GM21576 (cell line): ENCODE measurements at regions not wholly inside any gene's neighbourhood (a gene's known extent, or its start where the extent isn't known, plus 50 kb on each side); places are given as distances from the start of the nearest gene placed in this dataset.

Experiments
- ATAC-seq: cut with Tn5 transposase; IDR thresholded peaks from one replicate; pipeline ENCODE4 v1.9.1; 2021; ENCODE audit warnings: mild to moderate bottlenecking, moderate library complexity; ENCODE audit not compliant: unreplicated experiment

- ATAC-seq, result no peak
Observed at GRCh38 chr13:31925079-31925478, 106.5 kb upstream of the FRY start.

- no peak for ATAC-seq
Observed at GRCh38 chr13:31927219-31927653, 104.3 kb upstream of the FRY start.

- no peak for ATAC-seq
Observed at GRCh38 chr13:31929031-31929770, 102.4 kb upstream of the FRY start.

DNA sequence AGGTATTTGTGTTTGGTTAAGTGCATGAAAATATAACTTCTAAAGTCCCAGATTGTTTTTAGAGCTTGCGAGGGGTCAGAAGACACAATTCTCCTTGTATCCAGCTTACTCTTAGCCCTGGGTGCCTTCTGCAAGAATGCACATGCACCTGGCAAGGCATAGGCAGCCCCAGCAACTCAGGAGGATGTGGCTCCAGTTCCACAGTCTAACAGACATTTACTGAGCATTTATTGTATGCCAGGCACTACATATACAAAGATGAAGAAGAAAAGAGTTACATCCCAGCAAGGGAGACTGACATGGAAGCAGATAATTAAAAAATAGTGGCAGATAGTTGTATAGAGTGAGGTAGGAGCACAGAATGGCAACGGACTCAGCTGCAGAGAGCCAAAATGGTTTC is 101.1 kb upstream of the FRY start:
- ATAC-seq, result peak; percentile 34

DNA sequence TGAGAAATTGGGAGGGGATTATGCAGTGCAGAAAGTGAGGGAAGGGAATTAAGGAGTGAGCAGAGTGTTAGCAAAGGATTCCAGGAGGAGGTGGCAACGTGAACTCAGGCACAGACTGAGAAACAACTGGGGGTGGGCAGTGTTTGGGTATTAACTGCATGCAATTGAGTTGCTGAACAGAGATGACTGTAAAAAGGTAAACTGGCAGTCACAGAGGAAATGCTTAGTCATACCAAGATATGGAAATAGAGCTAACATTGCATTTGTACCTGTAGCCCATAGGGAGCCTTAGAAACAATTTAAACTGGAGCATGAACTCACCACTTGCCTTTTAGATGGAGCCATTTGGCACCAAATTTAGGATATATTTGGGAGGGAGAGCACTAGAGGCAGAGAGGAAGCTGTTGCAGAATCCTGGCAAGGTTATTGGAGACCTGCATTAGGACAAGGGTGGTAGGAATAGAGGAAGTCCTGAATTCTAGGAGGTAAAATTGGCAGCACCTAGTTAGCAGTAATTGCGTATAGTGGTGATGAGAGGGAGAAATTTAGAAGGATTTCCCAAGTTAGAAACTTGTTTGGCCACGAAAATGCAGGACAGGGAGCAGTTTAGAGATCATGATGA is 100.6 kb upstream of the FRY start:
- ATAC-seq, result peak; percentile 99

DNA sequence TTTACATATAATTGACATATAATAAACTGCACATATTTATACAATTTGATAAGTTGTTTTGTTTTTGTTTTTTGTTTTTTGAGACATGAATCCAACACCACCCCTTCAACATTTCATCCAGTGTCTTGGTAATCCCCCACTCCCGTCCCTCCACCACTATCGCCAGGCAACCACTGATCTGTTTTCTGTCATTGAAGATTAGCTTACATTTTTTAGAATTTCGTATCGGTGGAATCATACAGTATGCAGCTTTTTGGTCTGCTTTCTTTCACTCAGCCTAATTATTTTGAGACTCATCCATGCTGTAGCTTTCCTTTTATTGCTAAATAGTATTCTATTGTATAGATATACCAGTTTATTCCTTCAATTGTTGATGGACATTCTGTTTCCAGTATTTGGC is 94.1 kb upstream of the FRY start:
- ATAC-seq, result no peak

- ATAC-seq, result no peak
Observed at GRCh38 chr13:31940076-31940475, 91.5 kb upstream of the FRY start.

- ATAC-seq, result no peak
Observed at GRCh38 chr13:31943591-31943990, 88.0 kb upstream of the FRY start.

DNA sequence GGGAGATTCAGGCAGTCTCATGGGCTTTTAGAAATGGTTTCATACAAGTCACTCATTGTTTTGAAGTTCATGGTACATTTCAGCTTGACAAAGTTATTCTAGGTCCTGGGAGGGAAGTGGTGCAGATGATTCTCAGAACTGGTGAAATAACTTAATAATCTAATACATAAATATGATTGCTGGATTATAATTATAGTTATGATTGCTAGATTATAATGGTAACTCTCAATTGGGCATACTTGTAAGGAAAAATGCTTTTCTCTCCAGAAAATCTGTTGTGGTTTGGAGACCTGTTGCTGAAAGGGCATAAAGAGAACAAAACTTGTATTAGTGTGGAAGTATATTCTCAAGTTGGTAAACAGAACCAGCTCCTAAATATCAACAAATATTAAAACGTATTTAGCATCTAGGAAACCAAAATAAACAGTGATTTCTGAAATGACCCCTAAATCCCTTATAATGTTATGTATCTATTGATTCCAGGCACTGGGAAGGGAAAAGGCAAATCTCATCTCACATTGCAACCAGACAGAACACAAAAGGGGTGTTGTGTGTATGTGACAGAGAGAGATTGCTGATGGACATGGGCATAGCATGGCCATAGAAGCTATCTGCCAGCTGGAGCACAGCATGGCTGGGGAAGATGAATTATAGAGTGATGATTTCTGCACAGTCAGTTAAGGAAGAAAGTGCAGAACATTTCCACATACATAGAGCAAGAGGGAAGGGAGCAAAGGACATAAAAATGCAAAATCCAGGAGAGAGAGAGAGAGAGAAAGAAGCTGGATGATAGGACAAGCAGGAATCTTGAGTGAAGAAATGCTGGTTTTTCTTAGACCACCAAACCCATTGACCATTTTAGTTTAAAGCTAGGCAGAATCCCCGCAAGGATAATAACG is 87.1 kb upstream of the FRY start:
- no peak for ATAC-seq

GRCh38 chr13:31945202-31945961 is 86.2 kb upstream of the FRY start:
- no peak for ATAC-seq

- ATAC-seq, result no peak
Observed at GRCh38 chr13:31946091-31946770, 85.3 kb upstream of the FRY start.

GRCh38 chr13:31947105-31947504 is 84.5 kb upstream of the FRY start:
- no peak for ATAC-seq

DNA sequence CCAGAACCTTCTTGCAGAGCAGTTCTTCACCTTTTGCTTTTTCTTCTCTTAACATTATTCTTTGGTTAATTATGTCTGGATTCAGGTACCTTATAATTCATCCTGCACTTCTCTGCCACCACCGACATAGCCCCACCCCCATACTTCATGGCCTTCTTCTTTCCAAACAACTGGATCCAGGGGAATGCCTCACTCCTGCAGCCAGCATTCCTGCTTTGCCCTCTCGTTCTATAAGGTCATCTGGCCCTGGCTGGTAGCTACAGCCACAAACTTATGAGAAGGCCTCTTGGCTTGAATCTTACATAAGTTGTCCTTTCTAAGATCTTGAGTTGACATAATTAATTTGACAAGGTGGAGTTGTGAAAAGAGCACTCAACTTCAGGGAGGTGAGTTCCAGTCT is 84.1 kb upstream of the FRY start:
- no peak for ATAC-seq

- no peak for ATAC-seq
Observed at GRCh38 chr13:31949486-31949885, 82.1 kb upstream of the FRY start.

- no peak for ATAC-seq
Observed at GRCh38 chr13:31950111-31950815, 81.3 kb upstream of the FRY start.

GRCh38 chr13:31951215-31951678 is 80.3 kb upstream of the FRY start:
- peak; percentile 96 for ATAC-seq

GRCh38 chr13:31952641-31953380 is 78.8 kb upstream of the FRY start:
- ATAC-seq, result no peak

- ATAC-seq, result no peak
Observed at GRCh38 chr13:31955101-31955500, 76.5 kb upstream of the FRY start.

DNA sequence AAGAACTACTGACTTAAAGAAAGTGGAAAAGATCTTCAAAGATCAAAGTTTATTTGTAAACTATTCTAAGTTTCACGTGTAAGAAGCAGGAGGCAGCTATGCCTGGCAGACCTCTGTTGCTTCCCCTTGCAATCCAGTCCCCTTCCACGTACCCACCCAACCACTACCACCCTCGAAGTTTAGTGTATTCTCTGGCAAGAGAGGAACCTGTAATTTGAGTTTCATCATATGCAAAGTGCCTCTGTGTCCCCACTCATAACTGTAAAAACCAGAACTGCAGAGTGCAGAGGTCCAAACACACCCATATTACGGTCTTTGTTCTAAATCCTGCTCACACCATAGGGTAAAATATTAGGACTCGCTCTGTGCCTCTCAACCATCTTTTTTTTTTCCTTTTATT is 75.8 kb upstream of the FRY start:
- ATAC-seq, result no peak
